ENCODE measurements at regions not wholly inside any gene's neighbourhood (a gene's known extent, or its start where the extent isn't known, plus 50 kb on each side); places are given as distances from the start of the nearest gene placed in this dataset.

GRCh38 chr14:54322701-54323337, 74.0 kb upstream of the CDKN3 start:
- CTCF ChIA-PET: interaction anchor here (0.6 kb wide), 1 partner anchor 1276 kb away, joined by 3 read pairs; no protein-coding TSS in a partner anchor

GRCh38 chr14:54325766-54326165, 71.0 kb upstream of the CDKN3 start:
- POLR2A ChIA-PET: no interaction called here
- CTCF ChIA-PET: interaction anchor here (0.6 to 1.6 kb wide), 3 partner anchors 8 to 151 kb away, joined by 3 to 8 read pairs (median 3); no protein-coding TSS in a partner anchor
- DNase-seq (ENCODE audit: low read depth): no peak
- H3K27me3 ChIP-seq (ENCODE audit: control insufficient read depth, insufficient read depth, low read length): no peaks in the 10 kb centered on the region
- no peak for TF ChIP-seq CTCF (IDR thresholded peaks at IDR 0.05; ENCODE audit: insufficient read depth, low read depth, low read length)
- no peaks in the 10 kb centered on the region for H3K36me3 ChIP-seq (ENCODE audit: control insufficient read depth, insufficient read depth, low read length)
- no peak overlapping the region for H3K4me3 ChIP-seq (ENCODE audit: low read depth, low read length)

More at GRCh38 chr14:54322701-54323337, 74.0 kb upstream of the CDKN3 start:
- H3K27me3 ChIP-seq (ENCODE audit: control insufficient read depth, insufficient read depth, low read length): no peaks in the 10 kb centered on the region
- TF ChIP-seq CTCF (IDR thresholded peaks at IDR 0.05; ENCODE audit: insufficient read depth, low read depth, low read length): no peak
- no peaks in the 10 kb centered on the region for H3K36me3 ChIP-seq (ENCODE audit: control insufficient read depth, insufficient read depth, low read length)
- H3K4me3 ChIP-seq (ENCODE audit: low read depth, low read length): no peak overlapping the region
- DNase-seq (ENCODE audit: low read depth): no peak
- POLR2A ChIA-PET: no interaction called here

- DNase-seq (ENCODE audit: low read depth): no peak
- Histone ChIP-seq H3K36me3 (ENCODE audit: control insufficient read depth, insufficient read depth, low read length) (no peaks in the 10 kb centered on the region), H3K4me3 (ENCODE audit: low read depth, low read length) (no peak overlapping the region), H3K27me3 (ENCODE audit: control insufficient read depth, insufficient read depth, low read length) (no peaks in the 10 kb centered on the region)
- POLR2A ChIA-PET: interaction anchor here (0.6 kb wide), 1 partner anchor 399 kb away, joined by 4 read pairs; no protein-coding TSS in a partner anchor
- CTCF ChIA-PET: interaction anchor here (0.8 to 2.9 kb wide), 39 partner anchors 8 to 1033 kb away, joined by 3 to 26 read pairs (median 4); partner anchors contain the start of gene BMP4
- peak; percentile 89 for TF ChIP-seq CTCF (IDR thresholded peaks at IDR 0.05; ENCODE audit: insufficient read depth, low read depth, low read length)
Measured at GRCh38 chr14:54329082-54329695, 67.6 kb upstream of the CDKN3 start.

- Histone ChIP-seq H3K4me3 (ENCODE audit: low read depth, low read length) (no peak overlapping the region), H3K36me3 (ENCODE audit: control insufficient read depth, insufficient read depth, low read length) (no peaks in the 10 kb centered on the region), H3K27me3 (ENCODE audit: control insufficient read depth, insufficient read depth, low read length) (no peaks in the 10 kb centered on the region)
- no peak for TF ChIP-seq CTCF (IDR thresholded peaks at IDR 0.05; ENCODE audit: insufficient read depth, low read depth, low read length)
- DNase-seq (ENCODE audit: low read depth): no peak
- CTCF ChIA-PET: interaction anchor here (0.9 to 1.0 kb wide), 2 partner anchors 72 to 152 kb away, joined by 3 to 4 read pairs; no protein-coding TSS in a partner anchor
- POLR2A ChIA-PET: no interaction called here
Measured at GRCh38 chr14:54330876-54331275, 65.9 kb upstream of the CDKN3 start.

GRCh38 chr14:54331516-54331915, 65.3 kb upstream of the CDKN3 start:
- no peaks in the 10 kb centered on the region for H3K27me3 ChIP-seq (ENCODE audit: control insufficient read depth, insufficient read depth, low read length)
- TF ChIP-seq CTCF (IDR thresholded peaks at IDR 0.05; ENCODE audit: insufficient read depth, low read depth, low read length): no peak
- DNase-seq (ENCODE audit: low read depth): no peak
- POLR2A ChIA-PET: no interaction called here
- CTCF ChIA-PET: interaction anchor here (1.0 to 1.2 kb wide), 2 partner anchors 11 to 153 kb away, joined by 4 read pairs; no protein-coding TSS in a partner anchor
- no peaks in the 10 kb centered on the region for H3K36me3 ChIP-seq (ENCODE audit: control insufficient read depth, insufficient read depth, low read length)
- H3K4me3 ChIP-seq (ENCODE audit: low read depth, low read length): no peak overlapping the region

All from BJ (cell line).